BJ (cell line): ENCODE measurements at regions not wholly inside any gene's neighbourhood (a gene's known extent, or its start where the extent isn't known, plus 50 kb on each side); places are given as distances from the start of the nearest gene placed in this dataset.

Source experiments
- CTCF ChIA-PET: fragments of 350-600 bp; formaldehyde crosslinking; extraction: SDS; loops from one replicate; lab custom pipeline; 2021; ENCODE audit warnings: antibody characterized with exemption, inconsistent platforms; lab: Yijun Ruan, JAX
- POLR2A ChIA-PET: fragments of 300-600 bp; sonication (Branson Sonifier 250); formaldehyde crosslinking; extraction: SDS; loops from one replicate; lab custom pipeline; 2021; ENCODE audit warnings: antibody characterized with exemption; lab: Charles Lee
- DNase-seq: peaks from one replicate; pipeline ENCODE4 v3.0.0-alpha.2; 2011; ENCODE audit warnings: low read depth
- H3K27me3 ChIP-seq: 2 replicates; pipeline ENCODE4 v1.6.0; 2011; ENCODE audit warnings: low read length; ENCODE audit not compliant: control insufficient read depth, insufficient read depth
- H3K36me3 ChIP-seq: 2 replicates; pipeline ENCODE4 v1.5.1; 2011; ENCODE audit warnings: low read length; ENCODE audit not compliant: control insufficient read depth, insufficient read depth
- H3K4me3 ChIP-seq: 2 replicates; pipeline ENCODE4 v1.5.1; 2011; ENCODE audit warnings: low read depth, mild to moderate bottlenecking, control low read depth, low read length
- TF ChIP-seq, protein P1 (sequence below): IDR thresholded peaks from 2 replicates; pipeline ENCODE4 v1.5.1; 2011; ENCODE audit warnings: low read depth, mild to moderate bottlenecking, control low read depth, inconsistent platforms, low read length, moderate library complexity; ENCODE audit not compliant: insufficient read depth

DNA sequence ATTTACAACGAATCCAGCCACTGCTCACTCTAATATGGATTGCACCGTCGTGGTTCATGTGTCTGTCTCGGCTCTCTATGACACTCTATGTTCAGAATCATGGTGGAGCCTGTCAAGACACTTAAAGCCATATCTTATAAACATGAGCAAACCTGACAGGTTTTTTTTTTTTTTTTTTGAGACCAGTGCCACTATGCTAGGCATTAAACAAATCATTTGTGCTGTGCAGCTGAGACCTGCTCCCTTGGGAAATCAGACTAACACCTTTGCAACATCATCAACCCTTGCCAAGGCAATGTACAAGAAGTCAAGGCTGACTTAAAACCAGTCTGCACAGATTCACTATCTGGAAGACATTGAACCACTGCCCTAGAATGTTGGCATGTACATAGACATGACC lies 181.2 kb upstream of the ANK3 start:
- ChIA-PET CTCF (no interaction called here), POLR2A (no interaction called here)
- TF ChIP-seq, protein P1, sequence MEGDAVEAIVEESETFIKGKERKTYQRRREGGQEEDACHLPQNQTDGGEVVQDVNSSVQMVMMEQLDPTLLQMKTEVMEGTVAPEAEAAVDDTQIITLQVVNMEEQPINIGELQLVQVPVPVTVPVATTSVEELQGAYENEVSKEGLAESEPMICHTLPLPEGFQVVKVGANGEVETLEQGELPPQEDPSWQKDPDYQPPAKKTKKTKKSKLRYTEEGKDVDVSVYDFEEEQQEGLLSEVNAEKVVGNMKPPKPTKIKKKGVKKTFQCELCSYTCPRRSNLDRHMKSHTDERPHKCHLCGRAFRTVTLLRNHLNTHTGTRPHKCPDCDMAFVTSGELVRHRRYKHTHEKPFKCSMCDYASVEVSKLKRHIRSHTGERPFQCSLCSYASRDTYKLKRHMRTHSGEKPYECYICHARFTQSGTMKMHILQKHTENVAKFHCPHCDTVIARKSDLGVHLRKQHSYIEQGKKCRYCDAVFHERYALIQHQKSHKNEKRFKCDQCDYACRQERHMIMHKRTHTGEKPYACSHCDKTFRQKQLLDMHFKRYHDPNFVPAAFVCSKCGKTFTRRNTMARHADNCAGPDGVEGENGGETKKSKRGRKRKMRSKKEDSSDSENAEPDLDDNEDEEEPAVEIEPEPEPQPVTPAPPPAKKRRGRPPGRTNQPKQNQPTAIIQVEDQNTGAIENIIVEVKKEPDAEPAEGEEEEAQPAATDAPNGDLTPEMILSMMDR = no peak
- H3K4me3 ChIP-seq = no peak overlapping the region
- no peaks in the 10 kb centered on the region for H3K36me3 ChIP-seq
- H3K27me3 ChIP-seq = no peaks in the 10 kb centered on the region; the same call in 1 of the 2 replicates
- DNase-seq = no peak

DNA sequence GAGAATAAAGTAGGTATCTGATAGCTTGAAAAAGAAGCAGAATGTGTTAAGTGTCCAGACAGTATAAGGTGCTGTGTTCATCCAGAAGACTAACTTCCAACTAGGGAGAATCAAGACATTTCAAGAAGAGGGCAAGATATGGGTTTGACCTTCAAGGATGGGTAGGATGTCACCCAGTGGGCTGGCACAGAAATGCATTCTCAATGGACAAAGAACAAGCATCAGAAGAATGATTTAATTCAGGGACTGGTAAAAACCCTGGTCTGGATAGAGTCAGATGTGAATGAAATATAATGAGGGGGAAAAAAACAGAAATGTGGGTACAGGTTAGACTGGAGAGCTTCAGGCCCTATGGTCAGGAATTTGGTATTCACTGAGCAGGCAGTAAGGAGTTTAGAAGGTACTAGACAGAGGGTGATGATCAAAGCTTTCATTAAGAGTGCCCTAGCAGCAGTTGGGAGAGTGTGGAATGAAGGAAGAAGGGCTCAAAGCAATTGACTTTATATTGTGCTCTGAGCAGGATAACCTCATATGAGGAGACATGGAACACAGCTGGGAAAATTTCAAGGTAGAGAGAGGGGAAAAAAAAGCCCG lies 180.7 kb upstream of the ANK3 start:
- POLR2A ChIA-PET = no interaction called here
- H3K36me3 ChIP-seq = no peaks in the 10 kb centered on the region
- no peak overlapping the region for H3K4me3 ChIP-seq
- H3K27me3 ChIP-seq = no peaks in the 10 kb centered on the region; the same call in 1 of the 2 replicates
- CTCF ChIA-PET = no interaction called here
- TF ChIP-seq, protein P1 = no peak
- no peak for DNase-seq

GRCh38 chr10:60569681-60570080 lies 180.0 kb upstream of the ANK3 start:
- TF ChIP-seq, protein P1 = no peak
- Histone ChIP-seq H3K36me3 (no peaks in the 10 kb centered on the region), H3K27me3 (no peaks in the 10 kb centered on the region; the same call in 1 of the 2 replicates), H3K4me3 (no peak overlapping the region)
- DNase-seq = no peak
- CTCF ChIA-PET = no interaction called here
- POLR2A ChIA-PET = no interaction called here

DNA sequence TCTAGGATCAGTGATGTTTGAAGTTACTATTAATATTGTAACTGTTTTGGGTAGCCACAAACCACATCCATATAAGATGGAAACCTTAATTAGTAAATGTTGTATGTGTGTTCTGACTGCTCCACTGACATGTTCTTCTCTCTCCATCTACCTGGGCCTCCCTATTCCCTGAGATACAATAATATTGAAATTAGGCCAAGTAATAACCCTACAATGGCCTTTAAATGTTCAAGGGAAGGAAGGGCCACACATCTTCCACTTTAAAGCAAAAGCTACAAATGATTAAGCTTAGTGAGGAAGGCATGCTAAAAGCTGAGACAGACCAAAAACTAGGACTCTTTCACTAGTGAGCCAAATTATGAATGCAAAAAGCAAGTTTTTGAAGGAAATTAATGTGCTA lies 176.4 kb upstream of the ANK3 start:
- no peaks in the 10 kb centered on the region for H3K36me3 ChIP-seq
- DNase-seq = no peak
- ChIA-PET POLR2A (no interaction called here), CTCF (interaction anchor here (0.6 to 1.6 kb wide), 2 partner anchors 10 to 11 kb away, joined by 3 read pairs; no protein-coding TSS in a partner anchor)
- TF ChIP-seq, protein P1 = no peak
- no peaks in the 10 kb centered on the region for H3K27me3 ChIP-seq
- H3K4me3 ChIP-seq = no peak overlapping the region

DNA sequence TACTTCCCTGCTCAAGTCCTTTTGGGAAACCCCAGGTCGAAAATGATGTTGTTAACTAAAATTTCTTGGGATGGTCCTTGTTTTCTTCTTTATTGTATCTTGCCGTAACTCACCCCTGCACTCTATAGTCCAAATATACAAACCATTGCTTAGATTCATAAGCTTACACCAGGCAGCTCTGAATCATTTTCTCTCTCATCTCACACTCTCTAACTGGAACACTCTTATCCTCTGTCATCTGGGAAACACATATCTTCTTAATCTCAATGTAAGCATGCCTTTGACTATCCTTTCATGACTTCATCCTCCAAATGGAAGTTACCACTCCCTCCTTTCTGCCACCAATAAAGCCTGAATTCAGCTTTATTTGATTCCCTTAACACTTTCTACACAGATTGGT lies 175.8 kb upstream of the ANK3 start:
- CTCF ChIA-PET = no interaction called here
- no peak for DNase-seq
- H3K36me3 ChIP-seq = no peaks in the 10 kb centered on the region
- TF ChIP-seq, protein P1 = no peak
- H3K4me3 ChIP-seq = no peak overlapping the region
- no peaks in the 10 kb centered on the region for H3K27me3 ChIP-seq
- POLR2A ChIA-PET = no interaction called here
